ENCODE measurements at regions not wholly inside any gene's neighbourhood (a gene's known extent, or its start where the extent isn't known, plus 50 kb on each side); places are given as distances from the start of the nearest gene placed in this dataset.

DNA sequence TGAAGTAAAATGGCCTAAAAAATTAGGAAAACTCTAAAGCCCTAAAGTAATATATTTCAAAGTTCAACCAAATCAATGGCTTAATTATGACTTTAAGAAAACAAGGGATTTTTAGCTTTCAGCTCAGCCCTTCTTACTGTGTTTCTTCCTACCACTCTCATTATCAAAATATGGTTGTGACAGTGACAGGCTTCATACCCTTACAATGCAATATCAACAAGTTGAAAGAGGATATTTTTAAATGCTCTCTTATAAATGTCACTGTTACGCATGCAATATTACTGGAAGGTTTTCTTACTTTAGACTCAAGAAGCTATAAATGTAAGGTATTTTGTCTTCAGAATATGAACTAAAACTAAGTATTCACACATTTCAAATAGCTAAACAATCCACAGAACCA lies 1225.7 kb upstream of the MIR17HG start:
- no peak for TF ChIP-seq TEAD4 (CRISPR knock-in tag; IDR thresholded peaks at IDR 0.05)
- TF ChIP-seq, protein P1, sequence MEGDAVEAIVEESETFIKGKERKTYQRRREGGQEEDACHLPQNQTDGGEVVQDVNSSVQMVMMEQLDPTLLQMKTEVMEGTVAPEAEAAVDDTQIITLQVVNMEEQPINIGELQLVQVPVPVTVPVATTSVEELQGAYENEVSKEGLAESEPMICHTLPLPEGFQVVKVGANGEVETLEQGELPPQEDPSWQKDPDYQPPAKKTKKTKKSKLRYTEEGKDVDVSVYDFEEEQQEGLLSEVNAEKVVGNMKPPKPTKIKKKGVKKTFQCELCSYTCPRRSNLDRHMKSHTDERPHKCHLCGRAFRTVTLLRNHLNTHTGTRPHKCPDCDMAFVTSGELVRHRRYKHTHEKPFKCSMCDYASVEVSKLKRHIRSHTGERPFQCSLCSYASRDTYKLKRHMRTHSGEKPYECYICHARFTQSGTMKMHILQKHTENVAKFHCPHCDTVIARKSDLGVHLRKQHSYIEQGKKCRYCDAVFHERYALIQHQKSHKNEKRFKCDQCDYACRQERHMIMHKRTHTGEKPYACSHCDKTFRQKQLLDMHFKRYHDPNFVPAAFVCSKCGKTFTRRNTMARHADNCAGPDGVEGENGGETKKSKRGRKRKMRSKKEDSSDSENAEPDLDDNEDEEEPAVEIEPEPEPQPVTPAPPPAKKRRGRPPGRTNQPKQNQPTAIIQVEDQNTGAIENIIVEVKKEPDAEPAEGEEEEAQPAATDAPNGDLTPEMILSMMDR (IDR thresholded peaks at IDR 0.05), result no peak
- no peak for TF ChIP-seq NR2C2 (CRISPR knock-in tag; IDR thresholded peaks at IDR 0.05)
- TF ChIP-seq, protein P2, sequence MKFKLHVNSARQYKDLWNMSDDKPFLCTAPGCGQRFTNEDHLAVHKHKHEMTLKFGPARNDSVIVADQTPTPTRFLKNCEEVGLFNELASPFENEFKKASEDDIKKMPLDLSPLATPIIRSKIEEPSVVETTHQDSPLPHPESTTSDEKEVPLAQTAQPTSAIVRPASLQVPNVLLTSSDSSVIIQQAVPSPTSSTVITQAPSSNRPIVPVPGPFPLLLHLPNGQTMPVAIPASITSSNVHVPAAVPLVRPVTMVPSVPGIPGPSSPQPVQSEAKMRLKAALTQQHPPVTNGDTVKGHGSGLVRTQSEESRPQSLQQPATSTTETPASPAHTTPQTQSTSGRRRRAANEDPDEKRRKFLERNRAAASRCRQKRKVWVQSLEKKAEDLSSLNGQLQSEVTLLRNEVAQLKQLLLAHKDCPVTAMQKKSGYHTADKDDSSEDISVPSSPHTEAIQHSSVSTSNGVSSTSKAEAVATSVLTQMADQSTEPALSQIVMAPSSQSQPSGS (CRISPR knock-in tag; IDR thresholded peaks at IDR 0.05; ENCODE audit: borderline replicate concordance, low read depth), result no peak
- TF ChIP-seq, protein P3, sequence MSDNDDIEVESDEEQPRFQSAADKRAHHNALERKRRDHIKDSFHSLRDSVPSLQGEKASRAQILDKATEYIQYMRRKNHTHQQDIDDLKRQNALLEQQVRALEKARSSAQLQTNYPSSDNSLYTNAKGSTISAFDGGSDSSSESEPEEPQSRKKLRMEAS (CRISPR knock-in tag; IDR thresholded peaks at IDR 0.05), result no peak
